Fibroblast of lung (primary cell): ENCODE measurements at regions not wholly inside any gene's neighbourhood (a gene's known extent, or its start where the extent isn't known, plus 50 kb on each side); places are given as distances from the start of the nearest gene placed in this dataset.

Experiments
- CTCF ChIP-seq, 2 donors: IDR thresholded peaks in 1 of 2; conservative IDR thresholded peaks in 1 of 2; 1 replicate in 1 of 2; 2 replicates in 1 of 2; pipeline ENCODE4 v1.5.1; 2011 to 2012; ENCODE audit warnings: low read length in 2 of 2, control low read depth in 1 of 2, inconsistent platforms in 1 of 2, low read depth in 1 of 2, mild to moderate bottlenecking in 1 of 2
- EZH2 ChIP-seq: IDR thresholded peaks from 2 replicates; pipeline ENCODE4 v1.5.1; 2012; ENCODE audit warnings: low read length, control low read depth, mild to moderate bottlenecking; ENCODE audit errors: missing control alignments

- no peak for TF ChIP-seq CTCF (conservative IDR thresholded peaks at IDR 0.05 in 1 of 2, IDR thresholded peaks at IDR 0.05 in 1 of 2; ENCODE audit: low read depth in 1 of 2, low read length in 2 of 2)
- TF ChIP-seq EZH2 = no peak
Measured at GRCh38 chr14:94992046-94992445, 165.3 kb downstream of the DICER1 start.
